ENCODE measurements at regions not wholly inside any gene's neighbourhood (a gene's known extent, or its start where the extent isn't known, plus 50 kb on each side); places are given as distances from the start of the nearest gene placed in this dataset.

DNA sequence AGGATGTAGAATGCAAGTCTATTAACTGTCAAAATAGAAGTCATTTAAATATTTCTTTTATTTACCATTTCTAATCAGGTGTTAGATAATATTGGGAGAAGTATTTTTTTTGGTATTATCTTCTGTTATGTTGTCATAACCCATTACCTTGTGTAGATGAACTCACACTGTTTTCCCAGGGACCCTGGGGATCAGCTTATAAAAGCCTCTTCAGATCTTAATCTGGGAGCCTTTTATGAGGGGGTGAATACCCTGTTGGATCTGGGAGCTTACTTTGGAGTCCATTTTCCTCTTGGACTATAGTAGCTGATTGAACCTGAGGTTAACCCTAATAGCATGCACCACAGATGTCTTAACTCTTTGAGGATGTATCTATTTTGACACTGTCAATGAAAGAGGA is 176.3 kb upstream of the ATP2B1 start:
- Histone ChIP-seq H3K27ac (ENCODE audit: insufficient read depth, low read length, poor library complexity, severe bottlenecking) (no peak overlapping the region), H3K9me3 (ENCODE audit: control insufficient read depth in 2 of 2, low read length in 2 of 2) (no peaks in the 10 kb centered on the region), H3K27me3 (ENCODE audit: control insufficient read depth, insufficient read depth, low read length) (no peaks in the 10 kb centered on the region), H3K36me3 (ENCODE audit: control insufficient read depth, insufficient read depth, low read length) (no peaks in the 10 kb centered on the region), H3K4me3 (ENCODE audit: low read depth, low read length) (no peak overlapping the region), H3K4me1 (ENCODE audit: control insufficient read depth, insufficient read depth, low read length, poor library complexity, severe bottlenecking) (peaks cover 31% of the 10 kb centered on the region)
- DNase-seq: no peak
- Mint-ChIP-seq H3K9me3 (peaks cover 0 to 6% (median 0%) of the 10 kb centered on the region in 7 donors), H3K27me3 (no peaks in the 10 kb centered on the region), H3K4me1 (peaks cover 9 to 42% (median 37%) of the 10 kb centered on the region in 4 donors), H3K4me3 (peak overlapping the region in 1 of 4 donors; percentile 47), H3K36me3 (no peaks in the 10 kb centered on the region), H3K27ac (no peak overlapping the region)
- no peak for ATAC-seq (ENCODE audit: low read depth in 2 of 2)

DNA sequence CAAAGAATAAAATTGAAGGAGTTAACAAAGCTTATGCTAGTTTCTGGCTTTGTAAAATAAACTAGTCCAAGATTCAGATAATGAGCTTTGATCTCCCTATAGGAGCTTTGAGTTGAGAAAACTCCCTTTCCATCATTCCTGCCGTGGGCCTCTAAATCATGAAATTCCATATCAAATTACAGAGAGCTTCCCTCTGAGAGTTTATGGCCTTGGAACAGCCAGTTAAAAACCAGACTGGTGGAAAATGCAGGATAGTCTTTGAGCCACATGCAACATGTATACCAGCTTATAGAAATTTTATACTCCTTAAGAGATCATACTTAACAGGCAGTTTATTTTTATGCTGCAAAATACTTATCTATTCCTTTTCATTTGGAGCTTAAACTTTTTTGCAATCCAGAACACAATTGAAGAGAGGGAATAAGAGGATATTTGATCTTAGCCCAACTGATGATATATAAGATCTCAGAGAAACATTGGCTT is 175.8 kb upstream of the ATP2B1 start:
- H3K27ac Mint-ChIP-seq: peak overlapping the region in 1 of 3 donors; percentile 94

DNA sequence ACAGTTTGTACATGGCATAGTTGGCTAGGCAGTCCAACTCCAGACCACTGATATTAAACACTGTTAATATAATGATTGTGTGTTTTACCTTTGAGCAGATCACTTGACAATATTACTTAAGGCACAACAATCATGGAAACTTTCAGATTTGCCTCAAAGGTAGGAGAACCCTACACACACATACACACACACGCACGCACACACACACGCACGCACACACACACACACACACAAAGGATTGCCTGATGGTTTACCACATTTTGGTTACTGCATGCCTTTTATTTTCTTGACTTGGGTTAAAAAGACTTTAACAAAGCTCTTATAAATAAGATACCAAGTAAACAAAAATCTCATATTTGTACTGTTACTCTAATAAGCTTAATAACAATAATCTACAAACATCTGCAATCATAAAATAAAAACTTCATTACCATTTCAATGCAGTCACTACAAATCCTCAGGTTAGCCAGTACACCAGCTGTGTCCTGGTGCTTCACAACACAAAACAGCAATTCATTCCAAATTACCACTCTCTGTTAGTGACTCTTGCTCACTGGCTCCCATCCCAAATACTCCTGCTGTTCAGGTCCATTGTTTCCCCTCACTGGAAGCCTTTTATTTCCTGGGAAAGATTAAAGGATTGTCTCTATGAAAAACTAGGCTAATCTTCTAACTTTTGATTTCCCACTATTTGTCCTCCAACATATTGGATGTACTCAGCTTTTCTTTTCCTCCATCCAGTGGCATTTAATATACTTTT is 175.2 kb upstream of the ATP2B1 start:
- peaks cover 42% of the 10 kb centered on the region for H3K4me1 ChIP-seq (ENCODE audit: control insufficient read depth, insufficient read depth, low read length, poor library complexity, severe bottlenecking)
- H3K9me3 ChIP-seq (ENCODE audit: control insufficient read depth in 2 of 2, low read length in 2 of 2): no peaks in the 10 kb centered on the region
- H3K36me3 ChIP-seq (ENCODE audit: control insufficient read depth, insufficient read depth, low read length): no peaks in the 10 kb centered on the region
- ATAC-seq (ENCODE audit: low read depth in 2 of 2): no peak
- Mint-ChIP-seq H3K27me3 (no peaks in the 10 kb centered on the region), H3K36me3 (no peaks in the 10 kb centered on the region), H3K27ac (peak overlapping the region; percentile 31 to 94 (median 32)), H3K9me3 (peaks cover 0 to 6% (median 0%) of the 10 kb centered on the region in 7 donors), H3K4me1 (peaks cover 9 to 52% (median 45%) of the 10 kb centered on the region in 4 donors), H3K4me3 (no peak overlapping the region)
- no peak overlapping the region for H3K27ac ChIP-seq (ENCODE audit: insufficient read depth, low read length, poor library complexity, severe bottlenecking)
- H3K4me3 ChIP-seq (ENCODE audit: low read depth, low read length): no peak overlapping the region
- DNase-seq: no peak
- H3K27me3 ChIP-seq (ENCODE audit: control insufficient read depth, insufficient read depth, low read length): no peaks in the 10 kb centered on the region

More for the DNA sequence above, 175.8 kb upstream of the ATP2B1 start:
- no peaks in the 10 kb centered on the region for H3K27me3 ChIP-seq (ENCODE audit: control insufficient read depth, insufficient read depth, low read length)
- Mint-ChIP-seq H3K4me1 (peaks cover 9 to 46% (median 40%) of the 10 kb centered on the region in 4 donors), H3K36me3 (no peaks in the 10 kb centered on the region), H3K9me3 (peaks cover 0 to 6% (median 0%) of the 10 kb centered on the region in 7 donors), H3K27me3 (no peaks in the 10 kb centered on the region), H3K4me3 (peak overlapping the region in 1 of 4 donors; percentile 47)
- no peak overlapping the region for H3K4me3 ChIP-seq (ENCODE audit: low read depth, low read length)
- no peaks in the 10 kb centered on the region for H3K9me3 ChIP-seq (ENCODE audit: control insufficient read depth in 2 of 2, low read length in 2 of 2)
- peaks cover 36% of the 10 kb centered on the region for H3K4me1 ChIP-seq (ENCODE audit: control insufficient read depth, insufficient read depth, low read length, poor library complexity, severe bottlenecking)
- ATAC-seq (ENCODE audit: low read depth in 2 of 2): no peak
- H3K27ac ChIP-seq (ENCODE audit: insufficient read depth, low read length, poor library complexity, severe bottlenecking): no peak overlapping the region
- H3K36me3 ChIP-seq (ENCODE audit: control insufficient read depth, insufficient read depth, low read length): no peaks in the 10 kb centered on the region
- DNase-seq: no peak

DNA sequence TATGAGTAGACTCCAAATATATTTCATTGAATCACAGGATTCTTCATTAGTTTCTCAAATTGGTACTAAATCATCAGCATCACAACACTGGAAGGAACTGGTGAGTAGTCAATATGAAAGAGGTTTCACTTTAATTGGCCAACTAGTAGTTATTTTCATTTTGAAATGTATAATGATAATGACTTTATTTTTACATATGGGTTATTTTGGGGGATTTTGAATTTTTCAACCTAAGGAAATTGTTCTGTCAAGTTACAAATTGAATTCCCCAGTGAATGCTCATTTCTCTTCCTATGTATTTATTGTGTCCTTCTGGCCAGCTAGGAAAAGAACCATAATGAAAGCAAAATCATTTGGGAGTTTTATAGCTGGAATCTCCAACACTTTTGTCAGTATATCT is 174.2 kb upstream of the ATP2B1 start:
- H3K4me1 ChIP-seq (ENCODE audit: control insufficient read depth, insufficient read depth, low read length, poor library complexity, severe bottlenecking): peaks cover 43% of the 10 kb centered on the region
- H3K27ac ChIP-seq (ENCODE audit: insufficient read depth, low read length, poor library complexity, severe bottlenecking): peak overlapping the region; percentile 82
- no peaks in the 10 kb centered on the region for H3K36me3 ChIP-seq (ENCODE audit: control insufficient read depth, insufficient read depth, low read length)
- no peaks in the 10 kb centered on the region for H3K36me3 Mint-ChIP-seq
- peaks cover 9 to 59% (median 51%) of the 10 kb centered on the region in 4 donors for H3K4me1 Mint-ChIP-seq
- no peak for ATAC-seq (ENCODE audit: low read depth in 2 of 2)
- H3K27me3 ChIP-seq (ENCODE audit: control insufficient read depth, insufficient read depth, low read length): no peaks in the 10 kb centered on the region
- no peaks in the 10 kb centered on the region for H3K9me3 ChIP-seq (ENCODE audit: control insufficient read depth in 2 of 2, low read length in 2 of 2)
- H3K4me3 Mint-ChIP-seq: peak overlapping the region in 1 of 4 donors; percentile 28
- no peak for DNase-seq
- peak overlapping the region; percentile 6 for H3K4me3 ChIP-seq (ENCODE audit: low read depth, low read length)
- peak overlapping the region in 2 of 3 donors; percentile 91 to 94 for H3K27ac Mint-ChIP-seq
- peaks cover 0 to 6% (median 0%) of the 10 kb centered on the region in 7 donors for H3K9me3 Mint-ChIP-seq
- H3K27me3 Mint-ChIP-seq: no peaks in the 10 kb centered on the region

DNA sequence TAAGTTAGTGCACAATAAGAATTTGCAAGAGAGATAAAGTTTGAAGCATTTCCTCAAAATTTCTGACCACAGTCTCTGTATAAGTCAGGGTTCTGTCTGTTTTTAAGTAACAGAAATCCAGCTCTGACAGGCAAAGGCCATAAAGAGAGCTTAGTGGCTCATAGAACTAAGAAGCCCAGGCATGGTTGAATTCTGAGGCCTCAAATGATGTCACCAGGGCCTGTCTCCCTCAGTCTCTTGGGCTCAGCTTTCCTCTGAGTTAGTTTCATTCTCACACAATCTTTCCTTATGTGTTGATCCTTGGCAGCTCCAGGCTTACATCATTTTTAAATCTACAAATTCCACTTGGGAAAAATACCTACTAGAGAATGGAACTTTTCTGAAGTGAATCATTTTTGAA is 173.4 kb upstream of the ATP2B1 start:
- peak overlapping the region; percentile 58 for H3K4me3 ChIP-seq (ENCODE audit: low read depth, low read length)
- peak in 1 of 3 donors; percentile 32 for DNase-seq

GRCh38 chr12:89880690-89881350 is 172.2 kb upstream of the ATP2B1 start:
- Histone ChIP-seq H3K27ac (ENCODE audit: insufficient read depth, low read length, poor library complexity, severe bottlenecking) (peak overlapping the region; percentile 82), H3K36me3 (ENCODE audit: control insufficient read depth, insufficient read depth, low read length) (no peaks in the 10 kb centered on the region), H3K4me3 (ENCODE audit: low read depth, low read length) (peak overlapping the region; percentile 58), H3K4me1 (ENCODE audit: control insufficient read depth, insufficient read depth, low read length, poor library complexity, severe bottlenecking) (peaks cover 43% of the 10 kb centered on the region), H3K9me3 (ENCODE audit: control insufficient read depth in 2 of 2, low read length in 2 of 2) (no peaks in the 10 kb centered on the region), H3K27me3 (ENCODE audit: control insufficient read depth, insufficient read depth, low read length) (no peaks in the 10 kb centered on the region)
- DNase-seq (peak; percentile 33 to 94 (median 78)), ATAC-seq (ENCODE audit: low read depth in 2 of 2) (peak; percentile 98 to 100)
- peak overlapping the region; percentile 2 to 65 (median 54) for H3K4me3 Mint-ChIP-seq
- H3K27me3 Mint-ChIP-seq: no peaks in the 10 kb centered on the region
- peaks cover 0 to 6% (median 0%) of the 10 kb centered on the region in 7 donors for H3K9me3 Mint-ChIP-seq
- H3K27ac Mint-ChIP-seq: peak overlapping the region; percentile 91 to 94 (median 94)
- H3K36me3 Mint-ChIP-seq: no peaks in the 10 kb centered on the region
- peaks cover 9 to 65% (median 55%) of the 10 kb centered on the region in 4 donors for H3K4me1 Mint-ChIP-seq

More for the DNA sequence above, 173.4 kb upstream of the ATP2B1 start:
- peak overlapping the region in 3 of 4 donors; percentile 22 to 65 (median 42) for H3K4me3 Mint-ChIP-seq
- peaks cover 0 to 6% (median 0%) of the 10 kb centered on the region in 7 donors for H3K9me3 Mint-ChIP-seq
- Histone ChIP-seq H3K27ac (ENCODE audit: insufficient read depth, low read length, poor library complexity, severe bottlenecking) (peak overlapping the region; percentile 82), H3K27me3 (ENCODE audit: control insufficient read depth, insufficient read depth, low read length) (no peaks in the 10 kb centered on the region), H3K9me3 (ENCODE audit: control insufficient read depth in 2 of 2, low read length in 2 of 2) (no peaks in the 10 kb centered on the region), H3K4me1 (ENCODE audit: control insufficient read depth, insufficient read depth, low read length, poor library complexity, severe bottlenecking) (peaks cover 43% of the 10 kb centered on the region), H3K36me3 (ENCODE audit: control insufficient read depth, insufficient read depth, low read length) (no peaks in the 10 kb centered on the region)
- H3K27ac Mint-ChIP-seq: peak overlapping the region; percentile 91 to 94 (median 94)
- H3K27me3 Mint-ChIP-seq: no peaks in the 10 kb centered on the region
- H3K4me1 Mint-ChIP-seq: peaks cover 9 to 60% (median 51%) of the 10 kb centered on the region in 4 donors
- no peaks in the 10 kb centered on the region for H3K36me3 Mint-ChIP-seq
- ATAC-seq (ENCODE audit: low read depth in 2 of 2): no peak

GRCh38 chr12:89879766-89880165 is 171.1 kb upstream of the ATP2B1 start:
- peak overlapping the region; percentile 82 for H3K27ac ChIP-seq (ENCODE audit: insufficient read depth, low read length, poor library complexity, severe bottlenecking)
- peaks cover 43% of the 10 kb centered on the region for H3K4me1 ChIP-seq (ENCODE audit: control insufficient read depth, insufficient read depth, low read length, poor library complexity, severe bottlenecking)
- no peak for ATAC-seq (ENCODE audit: low read depth in 2 of 2)

More at GRCh38 chr12:89879766-89880165, 171.1 kb upstream of the ATP2B1 start:
- Mint-ChIP-seq H3K4me3 (no peak overlapping the region), H3K9me3 (peaks cover 0 to 6% (median 0%) of the 10 kb centered on the region in 7 donors), H3K27ac (peak overlapping the region in 1 of 3 donors; percentile 26), H3K36me3 (no peaks in the 10 kb centered on the region), H3K27me3 (no peaks in the 10 kb centered on the region), H3K4me1 (peaks cover 9 to 65% (median 53%) of the 10 kb centered on the region in 4 donors)
- H3K4me3 ChIP-seq (ENCODE audit: low read depth, low read length): peak overlapping the region; percentile 58
- H3K36me3 ChIP-seq (ENCODE audit: control insufficient read depth, insufficient read depth, low read length): no peaks in the 10 kb centered on the region
- H3K9me3 ChIP-seq (ENCODE audit: control insufficient read depth in 2 of 2, low read length in 2 of 2): no peaks in the 10 kb centered on the region
- no peaks in the 10 kb centered on the region for H3K27me3 ChIP-seq (ENCODE audit: control insufficient read depth, insufficient read depth, low read length)
- no peak for DNase-seq

All from CD4-positive, CD25-positive, alpha-beta regulatory T cell (primary cell).